ENCODE measurements at regions not wholly inside any gene's neighbourhood (a gene's known extent, or its start where the extent isn't known, plus 50 kb on each side); places are given as distances from the start of the nearest gene placed in this dataset.

DNA sequence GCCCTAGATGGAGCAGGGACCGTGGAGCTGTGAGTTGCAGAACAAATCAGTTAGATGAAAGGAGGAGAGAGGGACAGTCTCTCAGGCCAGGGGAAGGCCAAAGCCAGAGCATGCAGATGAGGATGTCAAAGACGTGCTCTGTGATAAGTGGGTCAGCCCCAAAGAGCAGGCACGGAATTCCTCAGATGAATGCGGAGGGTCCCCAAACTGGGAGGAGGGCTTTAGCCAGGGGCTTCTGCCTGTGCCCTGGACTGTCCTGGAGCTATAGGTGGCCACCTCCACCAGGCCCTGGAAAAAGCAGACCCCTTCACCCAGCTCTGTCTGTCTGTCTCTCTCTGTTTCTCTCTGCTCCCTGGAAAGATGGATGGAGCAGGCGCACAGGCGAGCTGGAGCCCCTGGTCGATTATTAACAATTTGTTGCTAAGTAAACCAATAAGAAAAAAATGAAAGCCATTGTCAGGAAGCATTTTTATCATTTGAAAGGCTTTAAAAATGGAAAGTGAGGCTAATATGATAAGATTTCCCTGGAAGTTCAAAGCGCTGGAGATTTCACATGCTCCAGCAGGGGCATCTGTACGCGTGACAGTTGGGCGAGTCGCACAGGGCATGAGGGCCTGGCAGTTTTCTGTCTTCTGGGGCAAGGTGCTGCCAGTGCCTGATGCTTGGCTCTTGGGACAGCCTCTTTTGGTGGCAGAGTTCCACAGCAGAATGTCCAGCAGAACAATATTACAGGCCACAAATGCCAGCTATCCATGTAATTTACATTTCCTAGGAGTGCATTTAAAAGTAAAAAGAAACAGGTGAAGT lies 241.0 kb downstream of the GLI2 start:
- no peak for DNase-seq

GRCh38 chr2:120977582-120978358 lies 242.1 kb downstream of the GLI2 start:
- no peak for DNase-seq

DNA sequence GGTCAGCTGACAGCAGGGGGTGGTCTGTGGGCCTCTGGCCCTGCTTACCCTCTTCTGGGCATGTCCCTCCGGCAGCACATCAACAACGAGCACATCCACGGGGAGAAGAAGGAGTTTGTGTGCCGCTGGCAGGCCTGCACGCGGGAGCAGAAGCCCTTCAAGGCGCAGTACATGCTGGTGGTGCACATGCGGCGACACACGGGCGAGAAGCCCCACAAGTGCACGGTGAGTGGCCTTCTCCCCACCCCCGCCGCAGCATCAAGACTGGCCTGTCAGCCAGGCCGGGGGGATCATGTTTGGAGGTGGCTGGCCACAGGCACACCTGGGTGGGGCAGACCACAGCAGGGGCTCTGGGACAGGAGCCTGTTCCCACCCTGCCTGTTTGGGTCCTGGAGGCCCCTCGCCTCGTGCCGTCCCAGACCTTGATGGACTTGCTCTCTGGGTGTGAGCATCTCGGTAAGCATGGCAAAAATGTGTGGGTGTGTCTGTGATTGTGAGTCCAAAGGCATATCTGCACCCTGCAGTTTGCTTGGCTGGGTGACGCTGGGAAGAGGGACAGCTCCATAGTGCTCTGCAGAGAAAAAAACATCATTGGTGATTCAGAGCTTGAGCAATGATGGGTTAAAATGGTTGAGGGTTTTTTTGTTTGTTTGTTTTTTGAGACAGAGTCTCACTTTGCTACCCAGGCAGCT lies 242.8 kb downstream of the GLI2 start:
- DNase-seq, result no peak

GRCh38 chr2:120979398-120979797 lies 243.7 kb downstream of the GLI2 start:
- DNase-seq, result no peak

- DNase-seq, result no peak
These were observed 244.3 kb downstream of the GLI2 start for GRCh38 chr2:120979921-120980320.

GRCh38 chr2:120981443-120981842 lies 245.8 kb downstream of the GLI2 start:
- no peak for DNase-seq

DNA sequence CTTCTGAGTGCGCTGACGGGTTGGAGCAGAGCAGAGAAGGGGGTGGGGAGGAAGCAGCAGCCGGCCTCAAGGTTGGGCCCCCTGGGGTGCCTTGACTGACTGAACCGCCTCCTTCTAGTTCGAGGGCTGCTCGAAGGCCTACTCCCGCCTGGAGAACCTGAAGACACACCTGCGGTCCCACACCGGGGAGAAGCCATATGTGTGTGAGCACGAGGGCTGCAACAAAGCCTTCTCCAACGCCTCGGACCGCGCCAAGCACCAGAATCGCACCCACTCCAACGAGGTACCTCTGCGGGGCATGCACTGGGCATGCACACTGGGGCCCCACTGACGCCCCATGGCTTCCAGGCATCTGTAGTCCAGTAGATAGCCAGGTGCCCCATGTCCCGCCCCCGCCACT lies 246.9 kb downstream of the GLI2 start:
- DNase-seq, result no peak

DNA sequence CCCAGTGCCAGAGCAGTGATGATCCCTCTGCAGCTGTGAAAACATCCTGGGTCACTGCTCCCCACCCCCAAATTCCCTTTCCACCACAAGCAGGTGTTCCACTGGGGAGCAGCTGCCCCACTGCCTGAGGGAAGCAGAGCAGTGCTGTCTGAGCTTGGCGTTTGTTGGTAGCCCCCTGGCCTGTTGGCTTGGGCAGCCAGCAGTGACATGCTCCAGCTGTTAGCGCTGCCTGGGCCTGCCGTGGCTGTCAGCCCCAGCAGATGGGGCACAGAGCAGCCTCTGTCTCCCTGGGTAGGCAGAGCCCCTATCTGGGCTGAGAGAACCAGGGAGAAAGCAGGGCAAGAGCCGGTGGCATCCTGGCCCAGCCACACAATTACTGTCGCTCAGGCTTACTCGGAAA lies 247.7 kb downstream of the GLI2 start:
- DNase-seq, result peak; percentile 40 to 68

GRCh38 chr2:120984046-120984445 lies 248.4 kb downstream of the GLI2 start:
- DNase-seq, result no peak

GRCh38 chr2:120984452-120985173 lies 248.9 kb downstream of the GLI2 start:
- no peak for DNase-seq

DNA sequence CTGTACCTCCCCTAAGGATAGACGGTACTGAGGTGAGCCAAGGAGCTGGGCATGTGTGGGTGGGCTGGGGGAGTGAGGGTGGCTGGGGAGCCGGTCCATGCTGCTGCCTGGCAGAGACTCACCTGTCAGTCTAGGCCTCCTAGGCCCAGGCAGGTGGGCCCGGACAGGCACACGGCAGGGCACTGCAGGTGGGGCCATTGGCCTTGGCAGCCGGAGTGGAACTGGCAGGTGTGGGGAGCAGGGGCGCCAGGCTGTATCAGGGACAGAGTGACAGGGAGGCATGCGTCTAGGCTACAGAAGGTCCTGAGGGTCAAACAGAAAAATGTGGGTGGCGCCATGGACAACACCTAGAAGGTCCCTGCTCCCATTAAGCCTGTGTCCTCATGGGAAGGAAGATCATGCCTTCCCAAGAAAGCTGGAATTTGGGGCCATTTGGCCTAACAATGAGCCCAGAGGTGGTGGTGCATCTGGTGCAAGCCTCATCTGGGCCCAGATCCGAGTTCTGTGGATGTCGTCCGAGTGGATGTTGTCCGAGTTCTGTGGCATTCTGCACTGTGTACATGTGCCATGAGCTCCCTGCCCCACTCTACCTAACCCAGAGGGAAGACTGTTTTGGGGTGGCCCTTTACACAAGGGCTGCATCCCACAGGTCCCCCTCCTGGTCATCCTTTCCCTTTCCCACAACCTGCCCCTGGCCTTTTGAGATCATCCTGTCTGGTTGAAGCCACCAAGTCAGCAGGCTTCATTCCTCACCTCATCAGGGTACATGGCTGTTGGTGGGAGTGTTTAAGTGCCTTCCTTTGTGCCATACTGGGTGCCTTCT lies 249.7 kb downstream of the GLI2 start:
- DNase-seq, result no peak

- no peak for DNase-seq
These were observed 250.5 kb downstream of the GLI2 start for GRCh38 chr2:120985997-120986651.

GRCh38 chr2:120986898-120987650 lies 251.4 kb downstream of the GLI2 start:
- no peak for DNase-seq

DNA sequence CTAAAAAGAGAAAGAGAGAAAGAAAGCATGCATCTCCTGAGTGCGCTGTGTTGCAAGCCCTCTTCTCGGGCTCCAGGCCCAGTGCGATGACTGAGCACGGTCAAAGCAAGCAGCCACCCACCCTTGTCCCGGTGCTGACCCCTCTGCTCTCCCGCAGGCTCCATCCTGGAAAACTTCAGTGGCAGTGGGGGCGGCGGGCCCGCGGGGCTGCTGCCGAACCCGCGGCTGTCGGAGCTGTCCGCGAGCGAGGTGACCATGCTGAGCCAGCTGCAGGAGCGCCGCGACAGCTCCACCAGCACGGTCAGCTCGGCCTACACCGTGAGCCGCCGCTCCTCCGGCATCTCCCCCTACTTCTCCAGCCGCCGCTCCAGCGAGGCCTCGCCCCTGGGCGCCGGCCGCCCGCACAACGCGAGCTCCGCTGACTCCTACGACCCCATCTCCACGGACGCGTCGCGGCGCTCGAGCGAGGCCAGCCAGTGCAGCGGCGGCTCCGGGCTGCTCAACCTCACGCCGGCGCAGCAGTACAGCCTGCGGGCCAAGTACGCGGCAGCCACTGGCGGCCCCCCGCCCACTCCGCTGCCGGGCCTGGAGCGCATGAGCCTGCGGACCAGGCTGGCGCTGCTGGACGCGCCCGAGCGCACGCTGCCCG lies 252.5 kb downstream of the GLI2 start:
- no peak for DNase-seq

DNA sequence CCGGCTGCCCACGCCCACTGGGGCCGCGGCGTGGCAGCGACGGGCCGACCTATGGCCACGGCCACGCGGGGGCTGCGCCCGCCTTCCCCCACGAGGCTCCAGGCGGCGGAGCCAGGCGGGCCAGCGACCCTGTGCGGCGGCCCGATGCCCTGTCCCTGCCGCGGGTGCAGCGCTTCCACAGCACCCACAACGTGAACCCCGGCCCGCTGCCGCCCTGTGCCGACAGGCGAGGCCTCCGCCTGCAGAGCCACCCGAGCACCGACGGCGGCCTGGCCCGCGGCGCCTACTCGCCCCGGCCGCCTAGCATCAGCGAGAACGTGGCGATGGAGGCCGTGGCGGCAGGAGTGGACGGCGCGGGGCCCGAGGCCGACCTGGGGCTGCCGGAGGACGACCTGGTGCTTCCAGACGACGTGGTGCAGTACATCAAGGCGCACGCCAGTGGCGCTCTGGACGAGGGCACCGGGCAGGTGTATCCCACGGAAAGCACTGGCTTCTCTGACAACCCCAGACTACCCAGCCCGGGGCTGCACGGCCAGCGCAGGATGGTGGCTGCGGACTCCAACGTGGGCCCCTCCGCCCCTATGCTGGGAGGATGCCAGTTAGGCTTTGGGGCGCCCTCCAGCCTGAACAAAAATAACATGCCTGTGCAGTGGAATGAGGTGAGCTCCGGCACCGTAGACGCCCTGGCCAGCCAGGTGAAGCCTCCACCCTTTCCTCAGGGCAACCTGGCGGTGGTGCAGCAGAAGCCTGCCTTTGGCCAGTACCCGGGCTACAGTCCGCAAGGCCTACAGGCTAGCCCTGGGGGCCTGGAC lies 253.2 kb downstream of the GLI2 start:
- no peak for DNase-seq

DNA sequence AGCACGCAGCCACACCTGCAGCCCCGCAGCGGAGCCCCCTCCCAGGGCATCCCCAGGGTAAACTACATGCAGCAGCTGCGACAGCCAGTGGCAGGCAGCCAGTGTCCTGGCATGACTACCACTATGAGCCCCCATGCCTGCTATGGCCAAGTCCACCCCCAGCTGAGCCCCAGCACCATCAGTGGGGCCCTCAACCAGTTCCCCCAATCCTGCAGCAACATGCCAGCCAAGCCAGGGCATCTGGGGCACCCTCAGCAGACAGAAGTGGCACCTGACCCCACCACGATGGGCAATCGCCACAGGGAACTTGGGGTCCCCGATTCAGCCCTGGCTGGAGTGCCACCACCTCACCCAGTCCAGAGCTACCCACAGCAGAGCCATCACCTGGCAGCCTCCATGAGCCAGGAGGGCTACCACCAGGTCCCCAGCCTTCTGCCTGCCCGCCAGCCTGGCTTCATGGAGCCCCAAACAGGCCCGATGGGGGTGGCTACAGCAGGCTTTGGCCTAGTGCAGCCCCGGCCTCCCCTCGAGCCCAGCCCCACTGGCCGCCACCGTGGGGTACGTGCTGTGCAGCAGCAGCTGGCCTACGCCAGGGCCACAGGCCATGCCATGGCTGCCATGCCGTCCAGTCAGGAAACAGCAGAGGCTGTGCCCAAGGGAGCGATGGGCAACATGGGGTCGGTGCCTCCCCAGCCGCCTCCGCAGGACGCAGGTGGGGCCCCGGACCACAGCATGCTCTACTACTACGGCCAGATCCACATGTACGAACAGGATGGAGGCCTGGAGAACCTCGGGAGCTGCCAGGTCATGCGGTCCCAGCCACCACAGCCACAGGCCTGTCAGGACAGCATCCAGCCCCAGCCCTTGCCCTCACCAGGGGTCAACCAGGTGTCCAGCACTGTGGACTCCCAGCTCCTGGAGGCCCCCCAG lies 254.1 kb downstream of the GLI2 start:
- DNase-seq, result no peak

DNA sequence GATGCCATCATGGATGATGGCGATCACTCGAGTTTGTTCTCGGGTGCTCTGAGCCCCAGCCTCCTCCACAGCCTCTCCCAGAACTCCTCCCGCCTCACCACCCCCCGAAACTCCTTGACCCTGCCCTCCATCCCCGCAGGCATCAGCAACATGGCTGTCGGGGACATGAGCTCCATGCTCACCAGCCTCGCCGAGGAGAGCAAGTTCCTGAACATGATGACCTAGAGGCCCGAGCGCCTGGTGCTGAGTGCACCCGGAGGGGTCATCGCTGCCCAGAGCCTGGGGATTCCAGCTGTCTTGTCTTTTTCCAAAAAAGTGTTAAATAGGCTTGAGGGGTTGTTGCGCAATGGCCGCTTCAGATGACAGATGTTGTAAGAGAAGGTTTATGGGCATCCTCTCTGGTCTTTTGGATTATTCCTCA lies 254.8 kb downstream of the GLI2 start:
- DNase-seq, result no peak

All from right lung (tissue), 2 donors.